ENCODE measurements at regions not wholly inside any gene's neighbourhood (a gene's known extent, or its start where the extent isn't known, plus 50 kb on each side); places are given as distances from the start of the nearest gene placed in this dataset.

GRCh38 chr12:98042668-98043067, 472.7 kb upstream of the TMPO start:
- TF ChIP-seq NELFE (IDR thresholded peaks at IDR 0.05; ENCODE audit: insufficient read depth, insufficient read length), result no peak
- no peak for TF ChIP-seq JUNB (CRISPR knock-in tag; conservative IDR thresholded peaks at IDR 0.05)
- no peak for TF ChIP-seq KLF10 (CRISPR knock-in tag; IDR thresholded peaks at IDR 0.05)

Data from K562 (cell line).